ENCODE measurements at regions not wholly inside any gene's neighbourhood (a gene's known extent, or its start where the extent isn't known, plus 50 kb on each side); places are given as distances from the start of the nearest gene placed in this dataset.
"Not testable (repeated sequence)": the region's sequence is repeated elsewhere in the genome, so short reads cannot be mapped to it uniquely, and the experiment has no call there.

DNA sequence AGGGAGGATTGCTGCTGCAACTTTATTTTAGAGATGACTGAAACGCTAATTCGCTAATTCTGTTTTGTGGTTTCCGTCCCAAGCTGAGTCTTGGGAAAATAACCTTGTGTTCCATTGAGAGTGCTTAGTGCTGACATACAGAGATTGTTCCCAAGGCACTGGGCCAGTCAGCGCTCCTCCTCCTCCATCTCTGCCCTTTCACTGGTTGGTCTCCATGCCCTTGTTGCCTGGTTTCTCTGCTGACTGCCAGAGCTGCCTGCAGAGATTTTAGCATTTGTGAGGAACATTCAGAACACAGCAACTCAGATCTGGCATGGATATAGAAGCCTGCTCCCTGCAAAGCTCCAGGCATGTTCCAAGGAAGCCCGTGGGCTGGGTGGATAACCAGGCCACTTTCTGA, 126.0 kb upstream of the IRX2 start:
- DNase-seq (ENCODE audit: low spot score): peak; percentile 20

DNA sequence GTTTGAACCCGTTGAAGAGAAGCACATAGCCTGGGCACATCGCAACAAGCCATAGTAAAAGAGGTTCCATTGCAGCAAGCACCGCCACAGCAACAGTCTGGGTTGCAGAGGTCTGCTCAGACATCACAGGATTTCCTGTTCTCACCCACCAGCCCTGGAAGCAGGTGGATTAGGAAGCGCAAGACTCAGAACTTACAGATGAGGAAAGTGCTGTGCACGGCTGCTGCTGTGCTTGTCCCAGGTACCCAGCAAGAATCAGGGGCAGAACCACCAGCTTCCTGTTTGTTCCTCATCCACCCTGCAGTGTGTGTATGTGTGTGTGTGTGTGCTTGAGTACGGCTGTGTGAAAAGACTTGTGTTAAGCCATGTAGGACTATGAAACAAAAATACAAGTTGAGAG, 124.7 kb upstream of the IRX2 start:
- peak; percentile 14 for DNase-seq (ENCODE audit: low spot score)

DNA sequence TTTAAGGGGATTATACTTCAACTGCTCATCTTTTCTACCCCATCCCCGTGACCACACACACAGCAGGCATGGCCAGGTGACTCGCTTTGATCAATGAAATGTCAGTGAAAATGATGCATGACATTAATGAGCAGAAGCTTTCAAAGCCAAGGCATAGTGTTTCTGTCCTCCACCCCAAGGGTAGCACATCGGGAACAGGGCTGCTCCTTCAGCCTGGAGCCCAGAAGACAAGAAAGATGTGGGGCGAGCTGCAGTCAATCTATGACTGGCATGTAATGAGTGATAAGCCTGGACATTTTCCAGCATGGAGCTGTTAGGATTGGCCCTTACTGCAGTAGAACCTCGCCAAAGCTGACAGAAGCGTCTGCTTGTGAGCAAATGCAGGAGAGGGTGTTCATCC, 122.6 kb upstream of the IRX2 start:
- DNase-seq (ENCODE audit: low spot score): peak; percentile 37

DNA sequence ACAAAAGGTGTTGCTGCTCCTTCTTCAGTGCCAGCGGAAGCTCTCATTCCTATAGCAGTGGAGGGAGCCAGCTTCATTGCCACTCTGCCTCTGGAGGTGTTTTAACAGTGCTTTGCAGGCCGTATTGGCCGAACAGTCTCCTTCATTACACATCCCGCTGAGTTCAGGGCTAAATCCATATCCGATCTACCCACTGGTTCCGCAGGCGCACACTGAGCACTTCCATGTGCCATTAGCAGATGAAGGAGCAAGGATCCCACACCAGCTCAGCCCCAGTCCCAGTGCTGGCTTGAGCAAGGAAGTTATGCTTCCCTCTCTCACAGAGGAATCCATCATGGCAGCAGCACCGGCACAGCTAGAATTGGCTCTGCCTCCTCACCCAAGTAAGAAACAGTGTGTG, 121.2 kb upstream of the IRX2 start:
- DNase-seq (ENCODE audit: low spot score): peak; percentile 75

DNA sequence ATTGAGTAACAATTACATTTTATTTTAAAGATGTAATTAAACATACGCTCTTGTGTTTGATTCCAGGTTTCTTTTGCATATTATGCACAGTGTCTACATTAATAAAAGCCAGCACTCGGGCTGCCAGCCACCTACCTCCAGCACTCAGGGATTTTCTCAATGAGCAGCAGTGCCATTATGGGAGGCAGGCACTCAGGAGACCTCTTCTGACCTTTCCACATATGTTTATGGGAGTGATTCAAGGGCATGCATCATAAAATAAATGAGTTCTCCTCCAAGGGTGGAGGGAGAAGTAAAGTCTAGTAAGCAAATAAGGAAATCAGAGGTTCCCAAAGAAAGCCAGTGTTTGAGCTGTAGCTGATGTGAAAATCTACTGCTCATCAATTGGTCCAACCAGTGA, 119.8 kb upstream of the IRX2 start:
- DNase-seq (ENCODE audit: low spot score): no peak

DNA sequence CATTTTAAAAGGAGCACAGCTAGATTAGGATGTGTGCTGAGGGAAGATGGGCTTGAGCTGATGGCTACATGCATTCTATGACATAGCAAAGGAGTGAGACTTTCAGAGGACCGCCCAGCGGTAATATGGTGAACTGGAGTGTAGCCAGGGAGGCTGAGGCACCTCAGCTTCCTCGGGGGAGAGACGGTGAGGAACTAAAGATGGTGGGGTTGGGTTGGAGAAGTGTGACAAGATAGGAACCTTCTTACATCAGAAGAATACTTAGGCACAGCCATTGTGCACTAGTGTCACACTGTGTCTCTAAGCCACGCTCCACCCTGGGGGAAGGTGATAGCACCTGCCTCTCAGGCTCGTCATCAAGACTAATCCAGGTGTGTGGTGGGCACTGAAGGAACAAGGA, 118.0 kb upstream of the IRX2 start:
- no peak for DNase-seq (ENCODE audit: low spot score)

DNA sequence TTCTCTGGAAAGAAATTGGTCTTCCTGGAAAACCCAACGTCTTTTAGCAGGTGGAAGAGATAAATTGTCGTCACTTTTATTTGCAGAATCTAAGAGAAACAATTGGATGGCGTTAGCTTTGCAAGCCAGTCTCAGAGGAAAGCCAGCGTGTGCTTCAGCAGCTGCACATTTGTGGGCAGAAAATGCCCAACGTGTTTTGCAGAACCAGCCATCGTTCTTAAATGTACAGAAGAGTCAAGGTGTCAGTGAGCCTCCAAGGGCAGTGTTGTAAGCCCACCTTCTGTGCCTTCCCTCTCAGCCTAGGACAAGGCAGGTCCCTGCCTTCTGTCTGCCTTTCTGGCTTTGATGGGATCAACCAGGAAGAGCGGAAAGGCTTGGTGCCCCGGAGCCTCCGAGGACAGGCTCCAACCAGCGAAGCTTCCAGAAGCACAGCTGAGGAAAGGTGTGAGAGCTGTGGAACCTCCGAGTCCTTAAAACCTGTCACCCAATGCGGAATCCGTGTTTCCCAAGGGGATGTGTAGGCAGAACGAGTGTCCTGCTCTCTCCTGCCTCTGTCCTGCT, 116.0 kb upstream of the IRX2 start:
- no peak for DNase-seq (ENCODE audit: low spot score)

DNA sequence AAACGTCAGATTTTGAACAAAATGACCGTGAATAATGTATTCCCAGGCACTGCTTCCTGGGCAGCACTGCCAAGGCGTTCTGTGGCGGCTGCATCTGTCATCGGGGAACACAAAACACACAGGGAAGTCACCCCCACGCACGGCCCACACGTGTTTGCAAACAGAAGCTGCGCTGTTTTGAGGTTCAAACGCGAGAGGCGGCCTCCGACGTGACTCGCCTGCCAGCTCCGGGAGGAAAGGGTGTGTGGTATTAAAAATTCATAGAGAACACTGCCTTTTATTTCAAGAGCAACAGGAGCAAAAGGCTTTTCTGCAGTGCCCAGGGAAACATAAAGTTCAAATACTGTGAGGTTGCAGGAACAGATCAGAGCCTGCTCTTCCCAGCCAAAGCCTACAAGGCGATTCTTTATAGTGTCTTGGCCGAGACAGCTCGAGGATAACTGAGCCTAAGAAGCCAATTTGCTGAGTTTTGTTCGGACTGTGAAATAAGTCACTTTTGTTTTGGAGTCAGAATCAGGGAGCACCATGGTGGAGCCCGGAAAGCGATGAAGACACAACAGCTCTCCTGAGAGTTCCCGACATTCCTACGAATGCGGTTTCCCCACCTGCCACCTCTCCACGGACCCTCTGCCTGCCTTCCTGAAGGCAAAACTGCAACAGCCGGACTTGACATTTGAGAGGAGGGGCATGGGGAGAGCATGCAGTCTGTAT, 115.3 kb upstream of the IRX2 start:
- DNase-seq (ENCODE audit: low spot score): no peak

DNA sequence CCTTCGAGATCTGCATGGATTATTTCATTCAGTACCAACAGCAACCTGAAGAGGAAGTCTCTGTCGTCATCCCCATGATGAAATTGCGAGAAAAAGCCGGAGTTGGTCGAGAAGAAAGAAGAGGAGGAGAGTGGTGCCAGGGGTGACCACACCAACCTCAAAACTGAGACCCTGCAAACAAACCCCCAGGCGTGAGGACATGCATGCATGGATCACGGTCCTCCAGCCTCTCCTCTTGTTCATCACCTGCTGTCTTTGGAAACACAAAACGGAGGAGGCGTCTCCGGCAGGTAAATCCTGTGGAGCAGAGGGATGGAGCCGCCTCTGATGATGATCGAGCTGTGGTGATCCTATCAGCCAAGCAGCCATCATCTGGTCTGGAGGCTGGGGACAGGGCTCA, 114.4 kb upstream of the IRX2 start:
- no peak for DNase-seq (ENCODE audit: low spot score)

DNA sequence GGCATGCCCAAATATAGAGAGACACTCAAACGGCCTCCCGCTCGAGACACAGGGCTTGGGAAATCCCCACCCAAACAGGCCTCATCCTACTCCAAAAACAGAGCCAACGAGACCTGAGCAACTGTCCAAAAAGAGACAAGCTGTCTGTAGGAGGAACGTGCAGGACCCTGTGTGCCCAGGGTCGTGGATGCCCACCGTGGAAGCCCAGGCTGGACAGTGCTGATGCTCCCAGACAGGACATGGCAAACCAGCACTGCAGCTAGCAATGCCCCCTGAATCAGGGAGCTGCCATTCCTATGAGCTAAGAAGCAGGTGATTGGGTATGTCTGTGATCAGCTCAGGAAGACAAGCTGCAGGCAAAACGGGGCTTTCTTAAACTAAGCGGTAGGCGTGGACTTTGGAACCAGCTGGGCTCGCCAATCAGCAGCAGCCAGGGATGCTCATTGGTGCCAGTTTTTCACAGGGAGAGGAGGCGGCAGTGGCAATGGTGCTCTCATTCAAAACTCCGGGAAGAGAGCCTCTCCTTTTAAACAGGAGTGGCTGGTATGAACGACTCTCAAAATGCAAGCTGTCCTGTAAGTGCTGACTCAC, 113.1 kb upstream of the IRX2 start:
- DNase-seq (ENCODE audit: low spot score): no peak

DNA sequence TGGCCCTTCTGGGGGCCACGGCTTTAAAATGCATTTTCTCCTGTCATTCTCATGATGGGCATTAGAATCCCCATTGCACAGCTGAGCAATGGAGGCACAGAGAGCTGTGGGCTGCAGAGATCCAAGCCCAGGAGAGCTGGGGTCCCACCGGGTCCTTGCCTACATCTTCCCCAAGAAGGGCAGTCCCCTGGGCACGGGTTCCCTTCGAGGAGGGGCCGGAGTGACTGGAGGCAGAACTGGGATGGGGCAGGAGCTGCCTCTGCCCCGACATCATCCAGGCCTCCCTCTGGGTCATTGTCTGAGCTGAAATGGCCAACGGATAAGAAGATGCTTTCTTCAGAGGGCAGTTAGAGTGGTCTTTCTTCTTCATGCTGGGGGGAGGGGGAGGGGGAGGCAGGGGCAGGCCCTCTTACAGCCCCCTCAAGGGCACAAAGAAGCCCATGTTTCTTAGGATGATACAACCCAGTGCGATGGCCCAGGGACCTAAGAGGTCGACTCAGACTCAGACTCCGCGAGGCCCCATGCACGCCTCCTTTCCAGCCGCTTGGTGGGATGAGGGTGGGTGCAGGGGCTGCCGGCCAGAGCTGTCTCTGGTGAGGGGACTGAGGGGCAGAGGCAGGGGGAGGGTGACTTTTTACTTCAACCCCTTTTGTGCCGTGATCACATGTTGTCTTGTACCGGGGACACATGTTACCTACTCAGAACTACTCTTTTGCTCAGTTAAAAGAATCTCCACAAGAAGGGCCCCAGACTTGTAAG, 112.4 kb upstream of the IRX2 start:
- DNase-seq (ENCODE audit: low spot score): no peak

DNA sequence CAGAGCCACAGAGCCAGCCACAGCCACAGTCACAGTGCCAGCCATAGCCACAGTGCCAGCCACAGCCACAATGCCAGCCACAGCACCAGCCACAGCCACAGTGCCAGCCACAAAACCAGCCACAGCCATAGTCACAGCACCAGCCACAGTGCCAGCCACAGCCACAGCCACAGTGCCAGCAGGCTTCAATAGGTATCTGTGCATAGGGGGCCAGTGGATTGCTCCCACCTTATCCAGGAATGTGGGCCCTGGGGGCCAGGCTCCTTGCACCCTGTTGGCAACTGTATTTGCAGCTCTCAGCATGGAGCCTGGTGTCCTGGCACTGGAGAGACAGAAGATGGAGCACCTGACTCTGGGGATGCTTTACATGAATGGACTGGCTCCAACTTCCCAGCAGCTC, 111.7 kb upstream of the IRX2 start:
- no peak for DNase-seq (ENCODE audit: low spot score)

DNA sequence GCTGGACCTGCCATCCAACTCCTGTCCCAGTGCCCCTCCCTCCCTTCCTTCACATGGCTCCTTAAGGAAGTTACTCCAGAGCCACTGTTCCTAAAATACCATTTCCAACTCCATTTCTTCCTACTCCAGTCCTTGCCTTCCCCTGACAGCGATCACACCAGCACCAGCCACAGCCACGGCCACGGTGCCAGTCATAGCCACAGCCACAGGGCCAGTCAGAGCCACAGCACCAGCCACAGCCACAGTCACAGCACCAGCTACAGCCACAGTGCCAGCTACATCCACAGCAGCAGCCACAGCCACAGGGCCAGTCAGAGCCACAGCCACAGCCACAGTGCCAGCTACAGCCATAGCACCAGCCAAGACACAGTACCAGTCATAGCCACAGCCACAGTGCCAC, 110.7 kb upstream of the IRX2 start:
- not testable (repeated sequence) for DNase-seq (ENCODE audit: low spot score)

DNA sequence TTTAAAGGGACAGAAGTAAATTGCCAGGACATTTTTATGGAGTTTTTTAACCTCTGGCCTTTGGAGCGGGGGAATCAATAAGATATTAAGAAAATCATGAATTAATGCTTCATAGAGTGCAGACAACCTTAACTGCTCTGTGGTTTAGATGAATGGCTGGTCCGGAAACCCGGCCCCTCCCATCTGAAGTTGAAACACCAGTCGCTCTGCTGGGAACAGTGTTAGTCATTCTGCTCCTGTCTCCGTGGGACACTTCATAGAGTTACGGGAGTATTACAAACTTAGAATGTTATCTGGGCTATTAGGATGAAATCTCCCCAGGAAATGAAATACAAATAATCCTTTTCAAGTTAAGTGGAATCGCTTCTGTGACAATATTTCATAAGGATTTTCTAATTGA, 110.1 kb upstream of the IRX2 start:
- no peak for DNase-seq (ENCODE audit: low spot score)

DNA sequence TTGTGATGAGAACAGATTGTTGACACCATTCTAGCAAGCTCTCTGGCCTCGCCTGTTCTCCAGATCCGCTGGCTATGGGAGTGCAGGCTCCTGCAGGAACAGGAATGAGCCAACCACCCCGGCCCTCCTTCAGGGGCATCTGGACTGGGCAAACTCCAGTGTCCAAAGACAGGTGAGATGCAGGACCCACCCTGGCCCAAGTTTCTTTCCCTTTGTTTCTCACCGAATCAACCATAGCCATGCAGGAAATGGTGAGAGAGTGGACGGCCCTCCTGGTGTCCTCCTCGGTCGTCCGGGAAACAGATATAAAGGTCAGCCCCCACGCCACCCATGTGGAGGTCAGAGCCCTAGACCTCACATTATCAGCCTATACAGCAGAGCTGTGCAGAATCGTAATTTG, 108.6 kb upstream of the IRX2 start:
- DNase-seq (ENCODE audit: low spot score): no peak

DNA sequence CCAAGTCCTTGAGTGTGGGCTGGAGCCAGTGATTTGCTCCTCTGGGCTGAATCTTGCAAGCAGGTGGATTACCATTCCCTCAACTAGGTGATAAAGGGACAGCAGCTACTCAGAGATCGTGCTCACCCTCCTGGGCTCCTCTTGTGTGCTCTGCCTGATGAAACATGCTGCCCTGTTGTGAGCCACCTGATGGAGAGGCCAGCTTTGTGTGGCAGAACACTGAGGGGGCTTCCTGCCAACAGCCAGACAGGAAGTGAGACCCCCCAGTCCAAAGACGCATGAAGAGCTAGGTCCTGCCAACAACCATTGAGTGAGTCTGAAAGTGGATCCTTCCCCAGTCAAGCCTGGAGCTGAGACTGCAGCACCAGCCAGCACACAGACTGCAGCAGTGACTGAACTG, 106.4 kb upstream of the IRX2 start:
- DNase-seq (ENCODE audit: low spot score): no peak

DNA sequence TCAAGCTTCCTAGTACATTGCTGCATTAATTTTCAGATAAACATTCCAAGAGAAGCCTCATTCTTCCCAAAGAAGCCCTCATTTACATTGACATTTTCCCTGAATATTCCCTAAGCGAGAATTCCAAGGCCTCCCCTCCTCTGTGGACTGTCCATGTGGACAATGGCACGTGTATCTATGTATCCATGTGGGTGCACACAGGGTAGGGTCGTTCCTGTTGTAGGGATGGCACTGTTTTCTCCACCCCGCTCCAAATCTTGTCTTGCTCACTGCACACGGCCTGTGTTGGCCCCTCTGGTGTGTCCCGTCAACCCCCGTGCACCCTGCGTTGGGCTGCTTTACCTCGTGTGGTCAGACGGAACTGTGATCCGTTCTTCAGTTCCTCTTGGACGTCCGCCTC, 104.7 kb upstream of the IRX2 start:
- no peak for DNase-seq (ENCODE audit: low spot score)

DNA sequence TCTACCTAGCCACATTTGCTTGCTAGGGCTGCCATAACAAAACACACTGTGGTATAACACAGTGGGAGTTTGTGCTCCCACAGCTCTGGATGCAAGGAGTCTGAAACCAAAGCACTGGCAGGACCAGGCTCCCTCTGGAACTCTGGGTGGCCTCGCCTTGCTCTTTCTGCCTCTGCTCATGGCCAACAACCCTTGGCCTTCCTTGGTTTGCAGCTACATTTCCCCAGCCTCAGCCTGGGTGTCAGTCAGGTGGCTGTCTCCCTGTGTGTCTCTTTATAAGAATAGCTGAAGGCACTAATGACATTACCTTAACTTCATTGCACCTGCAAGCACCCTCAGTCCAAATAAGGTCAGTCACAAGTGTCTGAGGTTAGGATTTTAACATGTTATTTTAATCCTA, 101.0 kb upstream of the IRX2 start:
- DNase-seq (ENCODE audit: low spot score): no peak

DNA sequence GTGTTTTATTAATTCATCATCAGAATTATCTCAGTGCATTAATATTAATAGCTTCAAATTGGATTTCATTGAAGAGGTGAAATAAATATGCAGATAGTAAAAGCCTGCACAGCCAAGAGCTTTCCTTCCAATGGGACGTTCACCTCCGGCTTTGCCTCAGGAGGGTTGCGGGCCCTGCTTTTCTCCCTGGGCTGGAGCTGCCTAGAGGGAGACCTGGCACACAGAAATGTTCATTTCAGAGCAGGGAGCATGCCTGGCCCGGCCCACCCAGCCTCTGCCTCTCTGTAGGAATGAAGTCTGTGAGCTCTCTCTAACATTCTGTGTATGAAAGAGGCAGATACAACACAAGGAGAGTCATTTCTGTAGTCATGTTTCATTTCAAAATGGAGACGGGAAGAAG, 100.4 kb upstream of the IRX2 start:
- DNase-seq (ENCODE audit: low spot score): no peak

DNA sequence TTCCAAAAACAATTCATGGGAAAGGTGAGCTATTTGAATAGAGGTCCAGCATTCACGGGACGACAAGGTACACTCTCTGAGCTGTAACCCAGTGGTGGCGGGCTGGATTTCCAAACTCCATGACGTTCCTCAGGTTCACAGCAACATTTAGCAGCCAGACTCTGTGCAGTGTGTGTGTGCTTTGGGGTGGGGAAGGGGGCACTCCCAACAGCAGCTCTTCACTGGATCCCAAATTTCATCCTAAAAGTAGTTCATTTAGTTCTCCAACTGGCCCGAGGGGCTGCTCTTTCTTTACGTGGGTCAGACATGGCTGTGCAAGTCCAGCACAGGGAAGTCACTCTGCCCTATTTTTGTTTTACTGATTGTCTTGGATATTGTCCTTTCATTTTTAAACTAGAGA, 98.0 kb upstream of the IRX2 start:
- no peak for DNase-seq (ENCODE audit: low spot score)

DNA sequence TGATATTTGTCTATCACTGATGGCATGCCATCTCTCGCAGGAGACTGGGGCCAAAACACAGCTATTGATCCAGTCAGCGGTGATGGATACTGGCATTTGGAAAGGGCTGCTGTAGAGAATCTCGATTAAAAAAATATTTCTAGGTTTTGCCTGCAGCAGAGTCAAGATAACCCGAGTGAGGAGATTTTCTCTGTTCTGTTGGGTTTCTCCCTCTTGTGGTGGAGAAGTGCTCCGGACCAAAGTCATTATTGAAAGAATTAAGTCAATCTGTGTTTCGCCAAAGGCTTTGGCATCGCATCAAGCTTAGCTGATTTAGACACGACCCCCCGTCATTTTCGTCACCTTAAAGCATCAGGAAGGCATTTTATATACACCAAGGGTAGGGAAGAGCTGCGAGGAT, 97.1 kb upstream of the IRX2 start:
- no peak for DNase-seq (ENCODE audit: low spot score)

DNA sequence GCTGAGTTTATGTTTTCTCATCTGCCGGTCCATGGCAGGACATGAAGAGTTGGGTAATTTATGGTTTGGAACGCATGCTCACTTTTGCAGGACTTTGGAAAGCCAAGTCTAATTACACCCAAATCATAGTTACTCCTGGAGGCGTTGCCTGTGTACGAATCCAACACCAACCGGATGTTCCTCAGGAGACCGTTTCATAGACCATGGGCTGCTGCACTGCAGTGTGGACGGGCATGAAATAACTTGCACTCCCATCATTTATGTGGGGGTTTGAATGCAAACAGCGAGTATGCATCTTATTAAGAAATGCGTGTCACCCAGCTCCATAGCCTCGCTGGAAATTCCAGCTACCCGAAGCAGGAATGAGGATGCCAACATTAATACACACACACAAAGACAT, 96.1 kb upstream of the IRX2 start:
- no peak for DNase-seq (ENCODE audit: low spot score)

DNA sequence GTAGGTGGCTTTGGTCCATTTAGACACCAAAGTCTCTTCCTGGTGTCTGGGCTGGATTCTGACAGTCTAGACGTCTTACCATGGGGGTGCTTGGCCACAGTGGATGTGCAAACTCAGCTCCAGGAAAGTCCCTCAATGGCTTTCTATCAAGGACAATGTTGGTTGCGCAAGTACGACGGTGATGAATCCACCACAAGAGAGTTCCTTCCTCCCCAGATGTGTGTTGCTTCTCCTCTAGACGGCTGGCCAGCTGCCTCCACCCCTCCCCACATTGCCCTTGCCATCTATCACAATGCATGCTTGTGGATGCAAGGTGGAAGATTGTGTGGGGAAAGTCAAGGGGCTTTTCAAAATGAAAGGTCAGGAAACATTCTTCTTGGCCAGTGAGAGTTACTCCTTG, 89.7 kb upstream of the IRX2 start:
- no peak for DNase-seq (ENCODE audit: low spot score)
